ENCODE measurements at regions not wholly inside any gene's neighbourhood (a gene's known extent, or its start where the extent isn't known, plus 50 kb on each side); places are given as distances from the start of the nearest gene placed in this dataset.
"Not testable (repeated sequence)": the region's sequence is repeated elsewhere in the genome, so short reads cannot be mapped to it uniquely, and the experiment has no call there.

GRCh38 chr16:77043076-77043475, 147.9 kb upstream of the MON1B start:
- in situ Hi-C loops (cut with MboI; ENCODE audit: low sequenced_read_pairs, unreplicated experiment) = no loop called here
- no peak for DNase-seq (ENCODE audit: low spot score)
- TF ChIP-seq CTCF (IDR thresholded peaks at IDR 0.05; ENCODE audit: borderline replicate concordance, control extremely low read depth, extremely low read depth, insufficient read depth, missing control alignments) = no peak

GRCh38 chr16:77046206-77046605, 144.8 kb upstream of the MON1B start:
- in situ Hi-C loops (cut with MboI; ENCODE audit: low sequenced_read_pairs, unreplicated experiment) = no loop called here
- DNase-seq (ENCODE audit: low spot score) = no peak
- TF ChIP-seq CTCF (IDR thresholded peaks at IDR 0.05; ENCODE audit: borderline replicate concordance, control extremely low read depth, extremely low read depth, insufficient read depth, missing control alignments) = no peak

DNA sequence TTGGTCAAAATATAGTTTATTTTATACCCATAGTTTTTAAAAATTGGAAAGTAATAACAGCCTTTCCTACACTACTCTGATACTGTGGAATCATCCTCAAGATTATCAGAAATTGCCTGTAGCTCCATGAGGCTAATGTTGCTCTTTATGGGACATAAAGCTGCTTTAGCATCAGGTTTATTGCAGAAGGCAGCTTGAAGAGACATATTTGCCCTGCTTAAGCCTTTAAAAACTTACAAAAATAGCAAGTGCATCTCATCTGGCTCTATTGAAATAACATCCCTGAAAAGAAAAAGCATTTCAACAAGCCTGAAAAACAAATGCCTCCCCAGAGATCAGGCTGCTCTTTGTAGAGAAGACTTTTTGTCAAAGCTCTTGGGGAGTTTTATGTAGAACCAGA, 142.9 kb upstream of the MON1B start:
- in situ Hi-C loops (cut with MboI; ENCODE audit: low sequenced_read_pairs, unreplicated experiment) = no loop called here
- no peak for TF ChIP-seq CTCF (IDR thresholded peaks at IDR 0.05; ENCODE audit: borderline replicate concordance, control extremely low read depth, extremely low read depth, insufficient read depth, missing control alignments)

DNA sequence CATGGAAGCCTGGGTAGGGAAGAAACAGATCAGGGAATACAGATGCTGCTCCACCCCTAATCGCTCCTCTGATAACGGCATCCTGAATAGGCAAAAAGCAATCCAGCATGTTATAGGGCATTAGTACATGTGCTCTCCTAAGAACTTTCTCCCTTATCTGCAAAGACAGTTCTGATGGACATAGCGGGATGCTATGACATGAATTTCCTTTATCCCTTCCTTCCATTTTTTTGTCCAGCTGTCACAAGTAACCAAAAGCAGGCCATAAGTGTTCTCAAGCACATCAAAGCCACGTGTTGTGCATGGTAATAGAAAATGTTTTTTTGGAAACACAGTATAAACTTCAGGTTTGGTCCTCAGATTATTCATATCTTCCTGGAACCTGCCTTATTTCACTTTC, 141.4 kb upstream of the MON1B start:
- DNase-seq (ENCODE audit: low spot score) = no peak
- no peak for TF ChIP-seq CTCF (IDR thresholded peaks at IDR 0.05; ENCODE audit: borderline replicate concordance, control extremely low read depth, extremely low read depth, insufficient read depth, missing control alignments)
- in situ Hi-C loops (cut with MboI; ENCODE audit: low sequenced_read_pairs, unreplicated experiment) = no loop called here

More for the DNA sequence above, 142.9 kb upstream of the MON1B start:
- no peak for DNase-seq (ENCODE audit: low spot score)

DNA sequence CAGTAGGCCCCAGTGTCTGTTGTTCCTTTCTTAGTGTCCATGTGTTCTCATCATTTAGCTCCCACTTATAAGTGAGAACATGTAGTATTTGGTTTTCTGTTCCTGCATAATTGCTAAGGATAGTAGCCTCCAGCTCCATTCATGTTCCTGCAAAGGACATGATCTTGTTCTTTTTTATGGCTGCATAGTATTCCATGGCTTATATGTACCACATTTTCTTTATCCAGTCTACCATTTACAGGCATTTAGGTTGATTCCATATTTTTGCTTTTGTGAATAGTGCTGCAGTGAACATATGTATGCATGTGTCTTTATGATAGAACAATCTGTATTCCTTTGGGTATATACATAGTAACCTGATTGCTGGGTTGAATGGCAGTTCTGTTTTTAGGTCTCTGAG, 134.4 kb upstream of the MON1B start:
- DNase-seq (ENCODE audit: low spot score); in situ Hi-C loops (cut with MboI; ENCODE audit: low sequenced_read_pairs, unreplicated experiment): not testable (repeated sequence)

GRCh38 chr16:77057161-77057774, 133.7 kb upstream of the MON1B start:
- no peak for DNase-seq (ENCODE audit: low spot score)
- TF ChIP-seq CTCF (IDR thresholded peaks at IDR 0.05; ENCODE audit: borderline replicate concordance, control extremely low read depth, extremely low read depth, insufficient read depth, missing control alignments) = no peak
- in situ Hi-C loops (cut with MboI; ENCODE audit: low sequenced_read_pairs, unreplicated experiment) = no loop called here

- DNase-seq (ENCODE audit: low spot score) = no peak
- in situ Hi-C loops (cut with MboI; ENCODE audit: low sequenced_read_pairs, unreplicated experiment) = no loop called here
- TF ChIP-seq CTCF (IDR thresholded peaks at IDR 0.05; ENCODE audit: borderline replicate concordance, control extremely low read depth, extremely low read depth, insufficient read depth, missing control alignments) = no peak
These were observed 131.5 kb upstream of the MON1B start for GRCh38 chr16:77059446-77059845.

Measured in GM13976 (cell line).